Chondrocyte (in vitro differentiated cells): ENCODE measurements at regions not wholly inside any gene's neighbourhood (a gene's known extent, or its start where the extent isn't known, plus 50 kb on each side); places are given as distances from the start of the nearest gene placed in this dataset.
A peak's percentile ranks its signal among the peaks of the same experiment; 100 is the strongest.

ENCODE experiments used
- DNase-seq: peaks from one replicate; pipeline ENCODE4 v3.0.0; 2021; ENCODE audit warnings: mixed read lengths, low spot score
- H3K27ac Mint-ChIP-seq: one replicate; pipeline ENCODE4 v1.8.0; 2021; ENCODE audit warnings: mild to moderate bottlenecking, moderate library complexity, mixed read lengths; ENCODE audit not compliant: unreplicated experiment
- H3K27me3 Mint-ChIP-seq: 2 replicates; pipeline ENCODE4 v1.8.0; 2021; ENCODE audit warnings: low read depth, mixed read lengths
- H3K36me3 Mint-ChIP-seq: 2 replicates; pipeline ENCODE4 v1.8.0; 2021; ENCODE audit warnings: low read depth, mixed read lengths
- H3K4me1 Mint-ChIP-seq: 2 replicates; pipeline ENCODE4 v1.8.0; 2021; ENCODE audit warnings: low read depth, mild to moderate bottlenecking, mixed read lengths
- H3K4me3 Mint-ChIP-seq: one replicate; pipeline ENCODE4 v1.8.0; 2021; ENCODE audit warnings: mild to moderate bottlenecking, moderate library complexity, mixed read lengths; ENCODE audit not compliant: unreplicated experiment
- H3K9me3 Mint-ChIP-seq: 2 replicates; pipeline ENCODE4 v1.8.0; 2021; ENCODE audit warnings: low read depth, mixed read lengths
- CTCF ChIP-seq: fragments of 200-600 bp; sonication (generic); IDR thresholded peaks from 2 replicates; pipeline ENCODE4 v1.5.0; 2021; ENCODE audit warnings: antibody characterized with exemption, mild to moderate bottlenecking, moderate library complexity

GRCh38 chr12:24034894-24035293 lies 85.4 kb upstream of the SOX5 start:
- TF ChIP-seq CTCF, result no peak
- H3K4me3 Mint-ChIP-seq, result no peak overlapping the region
- peaks cover 23% of the 10 kb centered on the region for H3K4me1 Mint-ChIP-seq
- no peaks in the 10 kb centered on the region for H3K36me3 Mint-ChIP-seq
- no peak for DNase-seq
- H3K9me3 Mint-ChIP-seq, result peaks cover 8% of the 10 kb centered on the region
- no peak overlapping the region for H3K27ac Mint-ChIP-seq
- H3K27me3 Mint-ChIP-seq, result no peaks in the 10 kb centered on the region

GRCh38 chr12:24034160-24034559 lies 84.7 kb upstream of the SOX5 start:
- Mint-ChIP-seq H3K27me3 (no peaks in the 10 kb centered on the region), H3K36me3 (no peaks in the 10 kb centered on the region), H3K9me3 (peaks cover 8% of the 10 kb centered on the region), H3K27ac (no peak overlapping the region), H3K4me1 (peaks cover 19% of the 10 kb centered on the region), H3K4me3 (no peak overlapping the region)
- no peak for DNase-seq
- no peak for TF ChIP-seq CTCF

- H3K27ac Mint-ChIP-seq, result no peak overlapping the region
- H3K27me3 Mint-ChIP-seq, result no peaks in the 10 kb centered on the region
- H3K36me3 Mint-ChIP-seq, result peaks cover 4% of the 10 kb centered on the region
- H3K9me3 Mint-ChIP-seq, result peaks cover 20% of the 10 kb centered on the region
- DNase-seq, result no peak
- no peak for TF ChIP-seq CTCF
- H3K4me1 Mint-ChIP-seq, result peaks cover 28% of the 10 kb centered on the region
- H3K4me3 Mint-ChIP-seq, result no peak overlapping the region
These were observed 77.9 kb upstream of the SOX5 start for GRCh38 chr12:24027352-24027751.

- no peak overlapping the region for H3K4me3 Mint-ChIP-seq
- peaks cover 15% of the 10 kb centered on the region for H3K9me3 Mint-ChIP-seq
- H3K27me3 Mint-ChIP-seq, result no peaks in the 10 kb centered on the region
- peak; percentile 79 for TF ChIP-seq CTCF
- peak overlapping the region; percentile 83 for H3K27ac Mint-ChIP-seq
- peaks cover 4% of the 10 kb centered on the region for H3K36me3 Mint-ChIP-seq
- DNase-seq, result no peak
- peaks cover 28% of the 10 kb centered on the region for H3K4me1 Mint-ChIP-seq
These were observed 75.8 kb upstream of the SOX5 start for GRCh38 chr12:24025153-24025798.

GRCh38 chr12:24023081-24023480 lies 73.6 kb upstream of the SOX5 start:
- H3K4me3 Mint-ChIP-seq, result no peak overlapping the region
- H3K9me3 Mint-ChIP-seq, result peaks cover 12% of the 10 kb centered on the region
- peaks cover 28% of the 10 kb centered on the region for H3K4me1 Mint-ChIP-seq
- no peak for TF ChIP-seq CTCF
- H3K36me3 Mint-ChIP-seq, result peaks cover 4% of the 10 kb centered on the region
- no peaks in the 10 kb centered on the region for H3K27me3 Mint-ChIP-seq
- H3K27ac Mint-ChIP-seq, result no peak overlapping the region
- no peak for DNase-seq
